HG02571 (cell line): ENCODE measurements at regions not wholly inside any gene's neighbourhood (a gene's known extent, or its start where the extent isn't known, plus 50 kb on each side); places are given as distances from the start of the nearest gene placed in this dataset.

Experiments
- ATAC-seq: cut with Tn5 transposase; IDR thresholded peaks from one replicate; pipeline ENCODE4 v1.9.1; 2021; ENCODE audit warnings: mild to moderate bottlenecking, moderate library complexity; ENCODE audit not compliant: unreplicated experiment

GRCh38 chr16:13852827-13853226, 67.1 kb upstream of the ERCC4 start:
- no peak for ATAC-seq

GRCh38 chr16:13856398-13856797, 63.6 kb upstream of the ERCC4 start:
- no peak for ATAC-seq

- ATAC-seq: no peak
Measured at GRCh38 chr16:13856811-13857511, 63.0 kb upstream of the ERCC4 start.

GRCh38 chr16:13858873-13859580, 60.9 kb upstream of the ERCC4 start:
- ATAC-seq: no peak

- ATAC-seq: no peak
Measured at GRCh38 chr16:13863075-13863765, 56.7 kb upstream of the ERCC4 start.

GRCh38 chr16:13864689-13865088, 55.3 kb upstream of the ERCC4 start:
- ATAC-seq: no peak

GRCh38 chr16:13866073-13866472, 53.9 kb upstream of the ERCC4 start:
- ATAC-seq: no peak
